GM18499 (cell line): ENCODE measurements at regions not wholly inside any gene's neighbourhood (a gene's known extent, or its start where the extent isn't known, plus 50 kb on each side); places are given as distances from the start of the nearest gene placed in this dataset.

Experiments
- ATAC-seq: cut with Tn5 transposase; IDR thresholded peaks from one replicate; pipeline ENCODE4 v1.9.1; 2021; ENCODE audit warnings: moderate number of reproducible peaks; ENCODE audit not compliant: insufficient read depth, unreplicated experiment

- no peak for ATAC-seq
Observed at GRCh38 chr9:1458503-1458902, 408.3 kb downstream of the DMRT2 start.

GRCh38 chr9:1460143-1460769 lies 410.1 kb downstream of the DMRT2 start:
- ATAC-seq: peak; percentile 55

- ATAC-seq: no peak
Observed at GRCh38 chr9:1461812-1462211, 411.7 kb downstream of the DMRT2 start.

GRCh38 chr9:1462626-1463308 lies 412.6 kb downstream of the DMRT2 start:
- no peak for ATAC-seq

GRCh38 chr9:1469996-1470395 lies 419.8 kb downstream of the DMRT2 start:
- peak; percentile 95 for ATAC-seq

- ATAC-seq: no peak
Observed at GRCh38 chr9:1473956-1474634, 423.9 kb downstream of the DMRT2 start.

- no peak for ATAC-seq
Observed at GRCh38 chr9:1474671-1475070, 424.5 kb downstream of the DMRT2 start.

- peak; percentile 68 for ATAC-seq
Observed at GRCh38 chr9:1490341-1491232, 440.4 kb downstream of the DMRT2 start.

- no peak for ATAC-seq
Observed at GRCh38 chr9:1492156-1492555, 442.0 kb downstream of the DMRT2 start.

GRCh38 chr9:1495282-1496030 lies 445.3 kb downstream of the DMRT2 start:
- no peak for ATAC-seq

GRCh38 chr9:1505489-1505888 lies 455.3 kb downstream of the DMRT2 start:
- ATAC-seq: no peak

- no peak for ATAC-seq
Observed at GRCh38 chr9:1510712-1511111, 460.6 kb downstream of the DMRT2 start.

- no peak for ATAC-seq
Observed at GRCh38 chr9:1513105-1513504, 462.9 kb downstream of the DMRT2 start.

GRCh38 chr9:1514250-1514649 lies 464.1 kb downstream of the DMRT2 start:
- no peak for ATAC-seq

GRCh38 chr9:1514776-1515363 lies 464.7 kb downstream of the DMRT2 start:
- ATAC-seq: no peak

- ATAC-seq: no peak
Observed at GRCh38 chr9:1515557-1515956, 465.4 kb downstream of the DMRT2 start.

- ATAC-seq: no peak
Observed at GRCh38 chr9:1521547-1521946, 471.4 kb downstream of the DMRT2 start.

- ATAC-seq: peak; percentile 63
Observed at GRCh38 chr9:1522219-1522767, 472.1 kb downstream of the DMRT2 start.

GRCh38 chr9:1528456-1528855 lies 478.3 kb downstream of the DMRT2 start:
- no peak for ATAC-seq
